NCI-H345 treated with DMSO at 0.1 percent for 48 hours (cell line): ENCODE measurements at regions not wholly inside any gene's neighbourhood (a gene's known extent, or its start where the extent isn't known, plus 50 kb on each side); places are given as distances from the start of the nearest gene placed in this dataset.

ENCODE experiments used
- DNase-seq: peaks from one replicate; lab custom pipeline; 2025; ENCODE audit not compliant: unreplicated experiment; lab: John Stamatoyannopoulos, UW

DNA sequence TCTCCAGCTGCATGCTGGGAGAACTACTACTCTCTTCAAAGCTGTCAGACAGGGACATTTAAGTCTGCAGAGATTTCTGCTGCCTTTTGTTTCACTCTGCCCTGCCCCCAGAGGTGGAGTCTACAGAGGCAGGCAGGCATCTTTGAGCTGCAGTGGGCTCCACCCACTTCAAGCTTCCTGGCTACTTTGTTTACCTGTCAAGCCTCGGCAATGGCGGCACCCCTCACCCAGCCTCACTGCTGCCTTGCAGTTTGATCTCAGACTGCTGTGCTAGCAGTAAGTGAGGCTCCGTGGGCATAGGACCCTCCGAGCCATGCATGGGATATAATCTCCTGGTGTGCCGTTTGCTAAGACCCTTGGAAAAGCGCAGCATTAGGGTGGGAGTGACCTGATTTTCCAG is 61.7 kb downstream of the DMRTA1 start:
- peak; percentile 9 for DNase-seq

DNA sequence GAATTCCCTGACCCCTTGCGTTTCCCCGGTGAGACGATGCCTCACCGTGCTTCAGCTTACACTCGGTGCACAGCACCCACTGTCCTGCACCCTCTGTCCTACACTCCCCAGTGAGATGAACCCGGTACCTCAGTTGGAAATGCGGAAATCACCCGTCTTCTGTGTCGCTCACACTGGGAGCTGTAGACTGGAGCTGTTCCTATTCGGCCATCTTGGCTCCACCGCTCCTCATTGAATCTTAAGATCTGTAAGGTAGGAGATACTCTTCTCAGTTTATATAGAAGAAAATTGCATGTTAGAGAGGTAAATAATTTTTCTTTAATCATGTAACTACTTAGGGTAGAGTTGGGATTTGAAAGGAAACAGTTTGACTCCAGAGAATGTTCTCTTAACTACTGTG is 62.2 kb downstream of the DMRTA1 start:
- DNase-seq = peak; percentile 19

DNA sequence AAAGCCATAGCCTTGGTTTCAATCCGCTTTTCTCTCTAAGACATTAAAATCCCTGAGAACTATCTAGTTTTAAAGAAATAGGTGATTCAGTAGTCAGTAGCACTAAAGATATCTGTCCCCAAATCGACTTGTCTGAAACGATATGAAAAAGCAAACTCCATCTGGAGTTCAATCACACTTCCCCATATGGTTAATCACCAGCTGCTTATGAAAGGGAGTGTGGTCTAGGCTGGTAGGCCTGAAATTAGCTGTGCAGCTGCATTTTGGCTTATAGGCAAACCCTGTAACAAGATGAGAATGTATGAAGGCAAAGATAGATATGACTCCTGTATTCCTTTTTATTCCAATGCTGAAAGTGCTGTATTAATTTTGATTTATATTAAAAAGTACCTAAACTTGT is 65.9 kb downstream of the DMRTA1 start:
- DNase-seq = no peak

DNA sequence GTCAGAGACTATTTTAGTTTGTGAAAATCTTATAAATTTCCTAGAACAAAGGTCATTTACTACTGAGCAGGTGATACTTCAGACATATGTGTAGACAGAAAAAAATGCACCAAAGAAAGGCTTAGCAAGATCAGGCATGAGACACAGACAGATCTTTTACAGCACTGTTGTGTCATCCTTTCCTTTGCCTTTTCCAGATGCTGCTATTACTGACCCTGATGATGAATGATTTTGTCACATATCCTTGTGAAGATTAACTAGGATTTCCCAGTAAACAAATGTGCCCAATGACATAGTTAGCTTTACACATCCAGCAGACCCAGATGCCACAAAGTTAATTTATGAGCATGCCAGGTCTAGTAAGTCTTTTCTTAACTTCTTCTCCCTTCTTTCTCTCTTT is 68.2 kb downstream of the DMRTA1 start:
- DNase-seq = no peak

DNA sequence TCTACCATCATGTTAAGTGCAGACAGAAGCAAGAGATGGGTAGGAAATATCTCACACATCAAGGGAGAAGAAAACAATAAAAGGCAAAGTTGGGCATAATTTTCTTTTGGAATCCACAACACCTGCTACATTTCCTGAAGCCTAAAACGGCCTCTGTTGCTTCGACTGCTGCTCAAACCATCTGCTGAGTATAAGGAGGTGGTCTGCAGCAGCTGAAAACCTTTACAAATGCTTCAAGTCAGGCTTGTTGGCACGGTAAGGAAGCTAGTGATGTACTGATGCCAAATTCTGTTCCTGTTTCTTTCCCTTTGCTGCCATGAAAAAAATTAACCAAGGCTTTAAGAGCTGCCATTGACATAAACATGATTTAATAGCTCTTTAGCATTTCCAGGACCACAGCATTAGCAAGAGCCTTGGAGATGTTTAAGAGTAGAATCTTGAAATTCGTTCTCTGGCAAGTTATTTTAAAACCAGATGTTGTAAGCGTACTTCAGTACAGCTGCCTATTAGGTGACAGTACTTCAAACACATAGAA is 75.6 kb downstream of the DMRTA1 start:
- DNase-seq = no peak

DNA sequence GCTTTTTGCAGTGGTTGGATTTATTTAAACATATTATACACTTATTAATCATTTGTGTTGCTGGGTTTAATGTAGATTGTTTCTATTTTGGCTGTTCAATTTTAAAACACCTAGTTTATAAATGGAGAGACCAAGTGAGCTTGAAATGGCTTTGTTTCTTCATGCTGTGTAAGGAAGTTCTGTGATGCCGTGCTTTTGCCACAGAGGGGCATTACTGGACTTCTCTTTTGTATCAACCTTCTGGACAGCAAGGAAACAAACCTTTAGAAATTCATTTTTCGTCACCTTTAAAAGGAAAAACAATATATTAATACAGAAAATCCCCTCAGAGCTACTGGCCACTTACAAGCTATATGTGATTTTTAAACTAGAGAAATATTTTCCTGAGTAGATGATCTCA is 81.9 kb downstream of the DMRTA1 start:
- DNase-seq = no peak

DNA sequence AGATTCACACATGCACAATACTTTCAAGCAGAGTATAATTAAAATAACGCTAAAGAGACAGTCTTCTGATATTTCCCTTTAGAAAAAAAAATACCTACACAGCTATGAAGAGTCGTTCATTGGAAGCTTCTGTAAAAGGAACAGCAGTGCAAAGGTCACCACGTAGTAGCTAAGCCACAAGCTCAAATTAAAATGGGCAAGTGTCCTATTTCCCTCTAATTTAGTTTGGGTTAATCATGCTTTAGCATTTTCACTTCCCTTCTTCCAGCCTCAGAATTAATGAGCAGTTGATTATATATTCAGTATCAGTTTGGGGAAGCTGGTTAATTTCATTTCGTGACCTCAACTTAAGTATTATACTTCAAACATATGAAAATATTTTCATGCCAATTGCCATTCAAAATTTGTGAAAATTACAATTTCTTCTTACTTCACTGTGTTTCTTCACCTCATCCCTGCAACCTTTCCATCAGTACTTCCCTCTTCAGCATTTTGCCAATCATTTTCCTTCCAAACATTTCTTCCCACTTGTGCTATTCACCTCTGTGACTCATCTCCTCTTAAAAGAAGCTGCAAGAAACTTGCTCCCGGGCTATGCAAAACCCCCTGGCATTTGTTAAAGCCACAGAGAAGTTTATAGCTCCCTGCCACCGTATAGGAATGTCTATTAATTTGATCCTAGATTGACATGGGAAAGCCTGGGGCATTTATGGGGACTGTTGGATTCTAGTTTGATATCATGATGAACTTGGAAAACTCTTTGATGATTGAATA is 83.0 kb downstream of the DMRTA1 start:
- DNase-seq = no peak

DNA sequence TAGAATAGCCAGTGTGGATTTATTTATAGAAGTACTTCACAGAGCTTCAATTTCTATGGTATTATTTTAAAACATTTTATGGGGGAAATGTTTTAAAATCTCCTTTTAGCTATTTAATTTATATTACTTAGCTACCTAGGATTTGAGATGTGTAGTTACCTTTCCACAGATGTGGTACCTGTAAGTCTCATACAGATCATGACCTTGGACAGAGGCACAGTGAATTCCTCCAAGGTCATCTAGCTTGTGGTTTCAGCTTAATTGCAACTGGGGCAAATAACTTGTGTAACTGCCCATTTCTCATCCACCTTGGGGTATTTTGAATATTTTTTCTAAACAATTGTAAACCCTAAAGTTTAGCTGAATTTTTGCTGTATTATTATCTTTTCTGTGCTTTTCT is 89.2 kb downstream of the DMRTA1 start:
- DNase-seq = no peak

DNA sequence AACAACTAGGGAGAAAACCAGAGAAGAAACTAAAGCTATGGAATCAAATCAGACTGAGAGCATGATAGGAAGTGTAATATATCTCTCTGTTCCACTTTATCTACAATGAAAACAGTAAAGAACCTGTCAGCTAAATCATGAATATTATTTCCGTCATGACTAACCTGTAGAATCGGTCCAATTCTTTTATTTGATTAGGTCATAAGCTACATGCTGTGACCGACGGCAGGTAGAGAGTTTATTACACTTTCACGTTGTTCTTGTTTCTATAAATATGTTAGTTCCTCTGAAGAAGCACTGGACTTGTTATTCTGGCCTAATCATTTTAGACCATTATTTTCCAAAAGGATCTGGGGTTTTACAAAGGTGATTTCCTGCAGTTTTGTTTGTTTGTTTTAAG is 91.1 kb downstream of the DMRTA1 start:
- DNase-seq = no peak

DNA sequence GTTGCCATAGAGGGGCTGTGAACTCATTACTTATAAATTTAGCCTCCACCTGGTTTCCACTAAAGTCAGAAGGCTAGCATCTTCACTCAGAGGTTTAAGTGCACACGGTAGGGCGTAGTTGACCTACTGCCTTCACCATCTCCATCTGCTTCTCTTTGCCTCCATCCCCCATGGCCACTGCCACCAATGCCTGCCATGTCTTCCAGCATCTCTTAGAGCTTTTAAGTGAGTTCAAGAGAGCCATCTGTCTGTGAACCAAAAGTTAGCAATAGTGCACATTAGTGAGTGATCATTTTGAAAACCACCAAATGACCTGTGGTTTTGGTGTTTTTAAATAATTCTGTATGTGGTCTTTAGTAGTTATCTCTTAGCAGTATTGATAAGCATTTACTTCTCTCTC is 102.0 kb downstream of the DMRTA1 start:
- no peak for DNase-seq

DNA sequence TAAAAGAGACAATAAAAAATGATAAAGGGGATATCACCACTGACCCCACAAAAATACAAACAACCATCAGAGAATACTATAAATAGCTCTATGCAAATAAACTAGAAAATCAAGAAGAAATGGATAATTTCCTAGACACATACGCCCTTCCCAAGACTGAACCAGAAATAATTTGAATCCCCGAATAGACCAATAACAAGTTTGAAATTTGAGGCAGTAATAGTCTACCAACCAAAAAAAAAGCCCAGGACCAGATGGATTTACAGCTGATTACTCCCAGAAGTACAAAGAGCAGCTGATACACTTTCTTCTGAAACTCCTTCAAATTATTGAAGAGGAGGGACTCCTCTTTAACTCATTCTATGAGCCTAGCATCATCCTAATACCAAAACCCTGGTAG is 128.1 kb downstream of the DMRTA1 start:
- no peak for DNase-seq

DNA sequence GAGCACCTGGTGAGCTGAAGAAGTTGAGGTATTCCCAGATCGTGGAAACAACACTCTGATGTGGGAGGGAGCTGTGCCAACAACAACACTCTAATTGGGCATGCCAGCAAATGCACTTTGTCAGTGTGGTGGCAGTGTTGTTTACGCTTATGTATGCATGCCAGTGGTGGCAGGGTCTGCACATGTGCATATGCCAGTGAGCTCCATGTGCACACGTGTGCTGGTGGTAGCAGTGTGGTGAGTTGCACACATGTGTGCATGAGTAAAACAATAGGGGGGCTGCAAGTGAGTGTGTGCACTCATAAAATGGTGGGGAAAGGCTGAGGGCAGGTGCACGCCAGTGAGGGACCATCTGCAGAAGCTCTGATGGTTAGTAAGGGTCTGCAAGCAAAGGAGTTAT is 134.2 kb downstream of the DMRTA1 start:
- no peak for DNase-seq

DNA sequence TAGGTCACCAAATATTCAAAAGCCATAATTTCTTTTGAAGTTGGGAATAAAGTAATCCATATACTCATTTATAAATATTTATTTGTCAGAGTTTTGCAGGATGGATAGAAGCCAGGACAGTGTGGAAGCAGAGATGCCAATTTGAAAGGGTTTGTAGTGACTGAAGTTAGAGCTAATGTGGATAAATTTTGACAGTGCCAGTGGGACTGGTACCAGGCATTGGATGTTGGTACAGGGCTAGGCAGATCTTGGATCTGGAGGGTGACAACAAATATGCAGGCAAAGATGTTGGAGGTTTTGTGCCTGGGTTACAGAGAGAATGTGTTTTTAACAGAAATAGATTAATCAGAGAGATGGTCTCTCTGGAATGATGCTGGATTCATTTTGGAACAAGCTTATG is 135.6 kb downstream of the DMRTA1 start:
- no peak for DNase-seq

DNA sequence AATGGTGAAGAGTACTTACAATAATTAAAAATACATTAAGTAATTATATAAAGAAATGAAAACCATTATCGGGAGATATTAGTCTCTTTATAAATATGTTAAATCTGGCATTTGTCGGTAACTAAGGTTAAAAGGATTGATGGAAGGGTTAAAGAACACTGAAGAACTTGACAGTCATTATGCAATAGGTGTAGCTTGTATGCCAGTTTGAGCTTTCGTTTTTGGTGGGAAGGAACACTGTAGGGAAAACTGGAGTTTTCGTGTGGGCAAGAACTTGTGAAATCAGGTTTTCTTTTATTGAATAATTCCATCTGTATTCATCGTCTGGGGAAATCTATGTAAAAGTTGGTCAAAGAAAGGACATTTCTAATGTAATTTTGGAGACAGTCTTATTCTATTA is 142.3 kb downstream of the DMRTA1 start:
- no peak for DNase-seq

DNA sequence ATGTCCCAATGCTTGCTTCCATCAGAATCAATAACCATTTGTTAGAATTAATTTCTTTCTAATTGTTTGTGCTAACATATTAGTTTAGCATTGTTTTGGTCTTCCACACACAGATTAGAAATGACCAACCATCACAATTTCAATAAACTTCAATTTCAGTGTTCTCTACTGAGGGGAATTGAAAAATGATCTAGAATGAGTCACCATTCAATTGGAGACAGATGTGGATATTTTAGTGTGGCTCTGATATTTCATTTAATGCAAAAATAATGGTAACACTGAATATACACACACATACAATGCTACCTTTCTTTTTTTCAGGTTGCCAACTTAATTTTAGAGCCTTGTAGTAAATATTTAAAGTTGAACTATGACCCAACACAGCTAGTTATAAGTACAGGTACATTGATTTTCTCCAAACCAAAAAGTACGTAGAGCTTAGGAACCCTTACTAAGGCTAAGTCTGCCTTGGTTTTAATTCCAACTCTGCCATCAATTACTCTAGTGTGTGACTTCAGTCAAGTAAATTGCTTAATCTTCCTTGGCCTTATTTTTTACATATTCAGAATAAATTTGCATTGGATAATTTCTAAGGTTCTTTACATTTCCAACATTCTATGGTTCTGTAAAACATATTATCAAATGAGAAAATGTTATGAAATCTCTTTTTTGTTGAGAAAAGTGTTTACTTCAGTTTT is 143.9 kb downstream of the DMRTA1 start:
- no peak for DNase-seq

DNA sequence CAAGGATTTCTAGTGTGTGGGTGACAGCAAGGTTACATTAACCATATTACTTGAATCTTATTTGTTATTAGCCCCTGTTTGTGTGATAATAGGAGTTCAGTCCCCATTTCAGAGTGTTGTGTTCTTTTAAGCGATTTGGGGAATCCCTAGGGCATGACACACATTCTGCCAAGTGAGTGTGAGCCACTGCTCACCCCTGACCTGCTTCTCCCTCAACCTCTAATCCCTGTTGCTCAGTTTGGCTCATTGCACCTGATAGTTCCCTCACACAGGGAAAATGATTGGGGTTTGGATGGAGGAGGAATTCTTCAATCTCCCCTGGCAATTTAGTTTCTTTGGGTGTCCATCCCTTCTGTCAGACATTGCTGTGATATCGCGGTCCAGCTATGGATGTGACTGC is 149.2 kb downstream of the DMRTA1 start:
- no peak for DNase-seq

DNA sequence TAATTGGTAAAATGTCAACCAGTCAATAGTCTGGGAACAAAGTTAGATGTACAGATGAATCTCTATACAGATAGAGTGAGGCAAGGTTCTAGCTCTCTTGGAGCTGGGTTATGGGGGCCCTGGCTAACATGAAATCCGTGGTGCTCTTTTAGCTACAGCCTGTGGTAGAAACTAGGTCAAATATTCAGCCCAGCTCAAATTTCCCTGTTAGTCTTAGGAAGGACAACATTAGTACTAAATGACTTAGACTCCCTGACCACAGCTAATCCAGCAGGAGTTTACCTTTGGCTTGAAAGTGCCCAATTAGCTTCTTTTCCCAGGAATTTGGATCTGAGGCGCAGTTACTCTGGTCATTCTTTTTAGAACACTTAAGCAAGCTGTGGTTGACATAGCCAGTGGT is 170.5 kb downstream of the DMRTA1 start:
- no peak for DNase-seq

DNA sequence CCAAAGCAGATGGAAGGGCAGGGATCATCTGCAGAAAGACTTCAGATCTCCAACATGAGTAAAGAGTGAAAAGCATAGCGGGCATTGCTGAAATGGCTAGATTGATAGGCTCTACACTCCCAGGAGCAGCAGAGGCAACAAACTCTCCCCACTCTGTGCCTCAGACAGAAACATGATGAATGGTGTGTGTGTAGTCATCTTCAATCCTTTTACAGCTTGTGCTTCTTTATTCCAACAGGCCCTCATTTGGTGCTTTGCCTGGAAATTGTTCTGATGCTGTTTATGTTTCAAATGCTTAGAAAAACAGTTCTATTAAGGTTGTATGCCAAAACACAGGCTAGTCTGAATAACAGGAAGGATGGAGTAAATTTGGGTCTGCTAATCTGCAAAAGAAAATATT is 176.2 kb downstream of the DMRTA1 start:
- DNase-seq = no peak

DNA sequence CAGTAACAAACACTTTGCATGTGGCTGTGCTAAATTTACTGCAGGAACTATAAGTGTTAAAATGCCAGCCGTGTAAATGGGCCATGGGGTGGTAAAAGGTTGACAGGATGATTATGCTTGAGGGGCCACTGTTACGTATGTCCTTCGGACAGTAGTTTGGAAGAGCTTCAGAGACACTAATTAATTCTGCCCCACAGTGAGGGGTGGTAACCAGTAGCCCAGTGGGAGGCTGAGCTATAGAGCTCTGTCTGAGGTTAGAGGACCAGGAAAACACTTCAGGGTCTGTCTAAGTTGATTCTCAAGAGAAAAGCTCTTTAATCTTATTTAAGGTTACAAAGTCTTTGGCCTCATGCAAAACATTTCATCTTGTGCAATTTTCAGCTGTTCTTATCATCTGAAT is 176.6 kb downstream of the DMRTA1 start:
- no peak for DNase-seq

DNA sequence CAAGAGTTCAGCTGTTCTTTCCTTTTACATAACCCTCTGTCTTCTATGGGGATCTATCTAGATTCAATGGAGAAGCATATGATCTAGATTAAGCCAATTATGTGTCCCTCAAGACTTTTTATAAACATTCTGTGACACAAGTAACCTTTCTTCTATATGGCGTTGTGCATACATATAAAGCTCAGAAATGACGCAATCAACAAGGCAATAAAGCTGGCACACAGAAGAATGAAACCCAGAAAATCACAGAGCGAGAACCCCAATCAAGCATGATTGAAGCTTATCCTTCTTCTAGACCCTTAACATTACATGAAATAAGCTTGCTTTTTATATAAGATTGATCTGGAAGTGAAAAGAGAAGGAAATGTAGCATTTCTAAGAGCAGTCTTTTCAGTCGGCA is 178.9 kb downstream of the DMRTA1 start:
- DNase-seq = no peak

DNA sequence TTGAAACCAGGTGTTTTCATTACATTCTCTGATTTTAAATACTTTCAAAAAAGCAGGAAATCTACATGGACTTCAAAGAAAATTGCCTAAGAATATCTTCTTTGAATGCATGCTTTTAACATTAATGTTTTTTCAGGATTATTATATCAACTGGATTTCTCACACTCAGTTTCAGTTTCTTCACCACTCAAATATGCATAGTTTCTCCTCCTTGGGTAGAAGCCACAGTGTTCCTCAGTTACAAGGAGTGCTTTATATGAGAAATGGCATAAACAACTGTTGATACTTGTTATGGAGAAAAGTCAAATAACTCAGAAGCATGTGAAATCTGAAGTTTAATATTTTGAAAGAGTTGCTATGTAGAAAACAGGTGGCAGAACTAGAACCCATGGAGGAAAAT is 196.9 kb downstream of the DMRTA1 start:
- DNase-seq = no peak

DNA sequence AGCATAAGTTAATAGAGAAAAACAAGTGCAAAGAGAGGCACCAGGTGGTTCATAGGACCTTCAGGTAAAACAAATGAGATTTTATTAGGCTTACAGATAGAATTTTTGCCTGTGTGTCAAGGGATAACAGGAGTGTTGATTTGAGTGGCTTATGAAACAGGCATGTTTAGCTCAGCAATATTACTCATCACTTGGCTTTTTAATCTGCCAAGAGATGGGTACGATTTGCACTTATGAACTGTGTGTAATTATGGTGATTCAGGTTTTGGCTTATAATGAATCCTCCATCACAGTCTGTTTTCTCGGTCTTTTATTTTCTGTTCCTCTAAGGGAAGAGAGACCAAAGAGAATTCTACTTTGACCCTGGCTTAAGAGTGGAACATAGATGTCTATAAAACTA is 199.3 kb downstream of the DMRTA1 start:
- DNase-seq = no peak

DNA sequence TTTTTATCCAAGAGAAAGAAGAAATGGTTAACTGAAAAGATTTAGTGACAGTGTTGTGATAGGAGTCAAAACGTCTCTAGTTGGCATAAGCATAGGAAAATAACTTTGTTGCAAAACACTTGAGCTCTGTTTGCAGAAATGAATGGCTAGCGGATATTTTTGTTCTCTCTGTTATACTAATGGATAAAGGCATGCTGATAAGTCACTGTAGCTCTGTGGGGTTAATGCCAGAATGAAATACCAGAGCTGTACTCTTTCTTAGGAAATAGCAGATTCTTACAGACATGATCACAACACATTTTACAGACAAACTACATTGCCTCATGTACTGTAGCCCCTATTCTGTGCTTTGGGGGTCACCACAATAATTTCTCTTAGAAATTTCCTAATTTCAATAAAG is 202.8 kb downstream of the DMRTA1 start:
- DNase-seq = no peak
